ENCODE measurements at regions not wholly inside any gene's neighbourhood (a gene's known extent, or its start where the extent isn't known, plus 50 kb on each side); places are given as distances from the start of the nearest gene placed in this dataset.

- TF ChIP-seq CTCF (IDR thresholded peaks at IDR 0.05; ENCODE audit: low read depth, low read length, missing control alignments), result no peak
- no peak overlapping the region for H3K4me3 ChIP-seq (ENCODE audit: low read depth, low read length)
- peak; percentile 54 for DNase-seq
- in situ Hi-C loops (cut with HindIII; ENCODE audit: low pct_ligation_motif_present, low sequenced_read_pairs), result no loop called here
- H3K27ac ChIP-seq, result peak overlapping the region; percentile 2
- no peaks in the 10 kb centered on the region for H3K27me3 ChIP-seq (replicated peaks)
- no peaks in the 10 kb centered on the region for H3K36me3 ChIP-seq (replicated peaks)
These were observed 415.9 kb downstream of the SLC4A3 start for GRCh38 chr2:220043155-220043989.

GRCh38 chr2:220043990-220044335 is 416.5 kb downstream of the SLC4A3 start:
- in situ Hi-C loops (cut with HindIII; ENCODE audit: low pct_ligation_motif_present, low sequenced_read_pairs), result no loop called here
- H3K27ac ChIP-seq, result peak overlapping the region; percentile 13

GRCh38 chr2:220044383-220044782 is 417.0 kb downstream of the SLC4A3 start:
- H3K27me3 ChIP-seq (replicated peaks), result no peaks in the 10 kb centered on the region
- no peaks in the 10 kb centered on the region for H3K36me3 ChIP-seq (replicated peaks)
- no peak overlapping the region for H3K27ac ChIP-seq
- in situ Hi-C loops (cut with HindIII; ENCODE audit: low pct_ligation_motif_present, low sequenced_read_pairs), result no loop called here
- no peak for DNase-seq
- no peak for TF ChIP-seq CTCF (IDR thresholded peaks at IDR 0.05; ENCODE audit: low read depth, low read length, missing control alignments)
- H3K4me3 ChIP-seq (ENCODE audit: low read depth, low read length), result no peak overlapping the region

More at GRCh38 chr2:220043990-220044335, 416.5 kb downstream of the SLC4A3 start:
- no peak overlapping the region for H3K4me3 ChIP-seq (ENCODE audit: low read depth, low read length)
- no peak for TF ChIP-seq CTCF (IDR thresholded peaks at IDR 0.05; ENCODE audit: low read depth, low read length, missing control alignments)
- H3K36me3 ChIP-seq (replicated peaks), result no peaks in the 10 kb centered on the region
- no peaks in the 10 kb centered on the region for H3K27me3 ChIP-seq (replicated peaks)
- peak; percentile 5 for DNase-seq

GRCh38 chr2:220046507-220046906 is 419.1 kb downstream of the SLC4A3 start:
- H3K27me3 ChIP-seq (replicated peaks), result no peaks in the 10 kb centered on the region
- no peak for TF ChIP-seq CTCF (IDR thresholded peaks at IDR 0.05; ENCODE audit: low read depth, low read length, missing control alignments)
- in situ Hi-C loops (cut with HindIII; ENCODE audit: low pct_ligation_motif_present, low sequenced_read_pairs), result no loop called here

GRCh38 chr2:220051716-220052115 is 424.3 kb downstream of the SLC4A3 start:
- no peaks in the 10 kb centered on the region for H3K27me3 ChIP-seq (replicated peaks)
- no peaks in the 10 kb centered on the region for H3K36me3 ChIP-seq (replicated peaks)
- H3K4me3 ChIP-seq (ENCODE audit: low read depth, low read length), result no peak overlapping the region
- in situ Hi-C loops (cut with HindIII; ENCODE audit: low pct_ligation_motif_present, low sequenced_read_pairs), result no loop called here
- no peak for DNase-seq
- no peak overlapping the region for H3K27ac ChIP-seq
- no peak for TF ChIP-seq CTCF (IDR thresholded peaks at IDR 0.05; ENCODE audit: low read depth, low read length, missing control alignments)

More at GRCh38 chr2:220046507-220046906, 419.1 kb downstream of the SLC4A3 start:
- DNase-seq, result no peak
- Histone ChIP-seq H3K4me3 (ENCODE audit: low read depth, low read length) (no peak overlapping the region), H3K36me3 (replicated peaks) (no peaks in the 10 kb centered on the region), H3K27ac (no peak overlapping the region)

- Histone ChIP-seq H3K27ac (no peak overlapping the region), H3K4me3 (ENCODE audit: low read depth, low read length) (no peak overlapping the region), H3K27me3 (replicated peaks) (no peaks in the 10 kb centered on the region), H3K36me3 (replicated peaks) (no peaks in the 10 kb centered on the region)
- DNase-seq, result no peak
- peak; percentile 48 for TF ChIP-seq CTCF (IDR thresholded peaks at IDR 0.05; ENCODE audit: low read depth, low read length, missing control alignments)
- in situ Hi-C loops (cut with HindIII; ENCODE audit: low pct_ligation_motif_present, low sequenced_read_pairs), result no loop called here
These were observed 426.5 kb downstream of the SLC4A3 start for GRCh38 chr2:220053919-220054318.
